ENCODE measurements at regions not wholly inside any gene's neighbourhood (a gene's known extent, or its start where the extent isn't known, plus 50 kb on each side); places are given as distances from the start of the nearest gene placed in this dataset.

GRCh38 chr19:56939951-56940350 is 99.4 kb upstream of the PEG3 start:
- no peak for TF ChIP-seq CTCF (IDR thresholded peaks at IDR 0.05)
- no peak for TF ChIP-seq POLR2A (IDR thresholded peaks at IDR 0.05)

Measured in thyroid gland (tissue), 4 donors.